Mucosa of descending colon (tissue), 3 donors: ENCODE measurements at regions not wholly inside any gene's neighbourhood (a gene's known extent, or its start where the extent isn't known, plus 50 kb on each side); places are given as distances from the start of the nearest gene placed in this dataset.

Experiments
- ATAC-seq: fragments of 200-7000 bp; cut with Tn5 transposase; one replicate; pipeline ENCODE4 v1.9.1; 2020; ENCODE audit warnings: mild to moderate bottlenecking, moderate library complexity
- DNase-seq, 3 donors: peaks; one replicate each; pipeline ENCODE4 v3.0.0-alpha.2; 2020
- H3K36me3 ChIP-seq: fragments of 200-600 bp; one replicate; pipeline ENCODE4 v1.8.0; 2021; ENCODE audit warnings: low read depth, mild to moderate bottlenecking
- H3K4me1 ChIP-seq: fragments of 200-600 bp; one replicate; pipeline ENCODE4 v1.8.0; 2021; ENCODE audit warnings: low read depth, mild to moderate bottlenecking
- H3K4me3 ChIP-seq: fragments of 200-600 bp; one replicate; pipeline ENCODE4 v1.8.0; 2021; ENCODE audit warnings: mild to moderate bottlenecking
- H3K9me3 ChIP-seq: fragments of 200-600 bp; one replicate; pipeline ENCODE4 v1.8.0; 2021; ENCODE audit warnings: mild to moderate bottlenecking
- CTCF ChIP-seq: fragments of 200-600 bp; IDR thresholded peaks from one replicate; pipeline ENCODE4 v1.8.0; 2022; ENCODE audit warnings: antibody characterized with exemption, mild to moderate bottlenecking
- intact Hi-C, 2 donors: fragments of 100-400 bp; cut with DNase I in 1 of 2; cut with micrococcal nuclease in 1 of 2; formaldehyde crosslinking; loops; one replicate each; pipeline versions ENCODE4 v1.11.0 to v1.11.1; 2022; cut with DNase I, micrococcal nuclease
- donor health status: DM: no; HTN: no; CAD: no; lungs with moderate emphysema.
- donor health status: DM: no; HTN: no; CAD: no.
- donor health status: DM: no; HTN: yes; CAD: no.

DNA sequence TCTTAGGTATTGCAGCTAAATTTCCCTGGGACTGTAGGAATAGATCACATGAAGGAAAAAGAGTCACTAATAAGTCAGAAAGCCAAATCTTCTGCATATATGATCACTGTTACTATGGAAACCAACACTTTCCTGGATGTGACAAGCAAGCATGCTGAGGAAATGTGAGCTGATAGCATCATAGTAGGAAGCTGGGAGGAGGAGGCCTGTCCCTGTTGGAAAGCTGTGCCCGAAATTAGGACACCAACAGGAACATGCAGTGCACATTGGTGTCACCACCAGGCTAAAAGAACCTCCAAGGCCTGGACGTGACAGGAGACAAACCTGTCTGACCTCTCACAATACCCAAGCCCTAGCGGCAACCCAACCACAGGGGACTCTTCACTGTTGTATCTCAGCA is 181.9 kb upstream of the PCSK2 start:
- ATAC-seq (no peak), DNase-seq (no peak)
- TF ChIP-seq CTCF = no peak
- no peak overlapping the region for H3K4me3 ChIP-seq
- no peaks in the 10 kb centered on the region for H3K4me1 ChIP-seq
- intact Hi-C loops = no loop called here
- H3K36me3 ChIP-seq = no peaks in the 10 kb centered on the region
- no peaks in the 10 kb centered on the region for H3K9me3 ChIP-seq

DNA sequence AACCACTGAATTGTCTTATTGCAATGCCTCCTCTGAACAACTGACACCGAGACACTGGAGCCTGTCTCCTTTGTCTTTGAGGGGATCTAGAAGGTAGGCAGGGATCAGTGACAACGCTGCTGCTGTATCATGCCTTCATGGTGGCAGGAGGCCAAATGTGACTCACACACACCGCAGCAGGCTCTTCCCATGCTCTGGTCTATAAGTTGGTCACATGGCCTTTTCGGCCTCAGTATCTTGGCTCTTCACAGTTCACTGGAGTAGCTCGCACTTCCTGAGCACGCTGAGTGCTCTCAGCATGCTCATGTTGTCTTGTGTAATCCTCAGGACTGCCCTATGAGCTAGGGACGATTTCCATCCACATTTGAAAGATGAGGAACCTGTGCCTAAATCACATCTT is 167.4 kb upstream of the PCSK2 start:
- no peak for TF ChIP-seq CTCF
- no peak for ATAC-seq

GRCh38 chr20:17061715-17062114 is 165.1 kb upstream of the PCSK2 start:
- Histone ChIP-seq H3K9me3 (peaks cover 12% of the 10 kb centered on the region), H3K4me3 (no peak overlapping the region), H3K36me3 (no peaks in the 10 kb centered on the region), H3K4me1 (no peaks in the 10 kb centered on the region)
- intact Hi-C loops = no loop called here
- ATAC-seq (no peak), DNase-seq (no peak)
- TF ChIP-seq CTCF = no peak

More for the DNA sequence above, 167.4 kb upstream of the PCSK2 start:
- DNase-seq = no peak
- Histone ChIP-seq H3K4me3 (no peak overlapping the region), H3K9me3 (peaks cover 12% of the 10 kb centered on the region), H3K36me3 (no peaks in the 10 kb centered on the region), H3K4me1 (no peaks in the 10 kb centered on the region)
- intact Hi-C loops = no loop called here

- DNase-seq (no peak), ATAC-seq (no peak)
- Histone ChIP-seq H3K9me3 (peaks cover 6% of the 10 kb centered on the region), H3K4me3 (no peak overlapping the region), H3K4me1 (no peaks in the 10 kb centered on the region), H3K36me3 (no peaks in the 10 kb centered on the region)
- TF ChIP-seq CTCF = no peak
- intact Hi-C loops = no loop called here
Observed at GRCh38 chr20:17062712-17063111, 164.1 kb upstream of the PCSK2 start.

GRCh38 chr20:17066902-17067301 is 159.9 kb upstream of the PCSK2 start:
- no peaks in the 10 kb centered on the region for H3K36me3 ChIP-seq
- H3K4me3 ChIP-seq = no peak overlapping the region
- no peak for TF ChIP-seq CTCF
- H3K4me1 ChIP-seq = no peaks in the 10 kb centered on the region
- intact Hi-C loops = no loop called here
- no peaks in the 10 kb centered on the region for H3K9me3 ChIP-seq
- no peak for ATAC-seq
- no peak for DNase-seq

- intact Hi-C loops = no loop called here
- no peak for TF ChIP-seq CTCF
- Histone ChIP-seq H3K4me3 (no peak overlapping the region), H3K36me3 (no peaks in the 10 kb centered on the region), H3K4me1 (no peaks in the 10 kb centered on the region), H3K9me3 (no peaks in the 10 kb centered on the region)
- ATAC-seq (no peak), DNase-seq (no peak)
Observed at GRCh38 chr20:17068084-17068711, 158.6 kb upstream of the PCSK2 start.
